ENCODE measurements at regions not wholly inside any gene's neighbourhood (a gene's known extent, or its start where the extent isn't known, plus 50 kb on each side); places are given as distances from the start of the nearest gene placed in this dataset.

- no peaks in the 10 kb centered on the region for H3K36me3 Mint-ChIP-seq (ENCODE audit: low read depth)
- no peak overlapping the region for H3K27ac Mint-ChIP-seq
- DNase-seq = no peak
- H3K4me3 Mint-ChIP-seq = no peak overlapping the region
- H3K9me3 Mint-ChIP-seq = no peaks in the 10 kb centered on the region
- intact Hi-C loops (cut with micrococcal nuclease) = no loop called here
- no peaks in the 10 kb centered on the region for H3K4me1 Mint-ChIP-seq
- H3K27me3 Mint-ChIP-seq = no peaks in the 10 kb centered on the region
Measured at GRCh38 chr12:88658009-88658408, 77.7 kb upstream of the KITLG start.

GRCh38 chr12:88650715-88651114 is 70.4 kb upstream of the KITLG start:
- Mint-ChIP-seq H3K36me3 (ENCODE audit: low read depth) (no peaks in the 10 kb centered on the region), H3K4me3 (no peak overlapping the region), H3K4me1 (no peaks in the 10 kb centered on the region), H3K27me3 (no peaks in the 10 kb centered on the region), H3K9me3 (no peaks in the 10 kb centered on the region), H3K27ac (no peak overlapping the region)
- no peak for DNase-seq
- intact Hi-C loops (cut with micrococcal nuclease) = no loop called here

GRCh38 chr12:88648625-88649024 is 68.4 kb upstream of the KITLG start:
- H3K27me3 Mint-ChIP-seq = no peaks in the 10 kb centered on the region
- no peak overlapping the region for H3K4me3 Mint-ChIP-seq
- H3K4me1 Mint-ChIP-seq = no peaks in the 10 kb centered on the region
- intact Hi-C loops (cut with micrococcal nuclease) = no loop called here
- H3K27ac Mint-ChIP-seq = no peak overlapping the region
- DNase-seq = no peak
- no peaks in the 10 kb centered on the region for H3K36me3 Mint-ChIP-seq (ENCODE audit: low read depth)
- no peaks in the 10 kb centered on the region for H3K9me3 Mint-ChIP-seq

- Mint-ChIP-seq H3K4me3 (no peak overlapping the region), H3K9me3 (no peaks in the 10 kb centered on the region), H3K27ac (no peak overlapping the region), H3K36me3 (ENCODE audit: low read depth) (no peaks in the 10 kb centered on the region), H3K4me1 (no peaks in the 10 kb centered on the region), H3K27me3 (no peaks in the 10 kb centered on the region)
- DNase-seq = no peak
- intact Hi-C loops (cut with micrococcal nuclease) = no loop called here
Measured at GRCh38 chr12:88646824-88647223, 66.6 kb upstream of the KITLG start.

- Mint-ChIP-seq H3K9me3 (no peaks in the 10 kb centered on the region), H3K27ac (no peak overlapping the region), H3K27me3 (no peaks in the 10 kb centered on the region), H3K4me1 (no peaks in the 10 kb centered on the region), H3K4me3 (no peak overlapping the region), H3K36me3 (ENCODE audit: low read depth) (no peaks in the 10 kb centered on the region)
- intact Hi-C loops (cut with micrococcal nuclease) = no loop called here
- DNase-seq = no peak
Measured at GRCh38 chr12:88645816-88646215, 65.5 kb upstream of the KITLG start.

- H3K36me3 Mint-ChIP-seq (ENCODE audit: low read depth) = no peaks in the 10 kb centered on the region
- intact Hi-C loops (cut with micrococcal nuclease) = no loop called here
- no peaks in the 10 kb centered on the region for H3K9me3 Mint-ChIP-seq
- no peak overlapping the region for H3K4me3 Mint-ChIP-seq
- H3K27me3 Mint-ChIP-seq = no peaks in the 10 kb centered on the region
- no peak for DNase-seq
- no peak overlapping the region for H3K27ac Mint-ChIP-seq
- no peaks in the 10 kb centered on the region for H3K4me1 Mint-ChIP-seq
Measured at GRCh38 chr12:88644946-88645702, 64.9 kb upstream of the KITLG start.

GRCh38 chr12:88643685-88644084 is 63.4 kb upstream of the KITLG start:
- no peak overlapping the region for H3K4me3 Mint-ChIP-seq
- no peak overlapping the region for H3K27ac Mint-ChIP-seq
- DNase-seq = no peak
- intact Hi-C loops (cut with micrococcal nuclease) = no loop called here
- no peaks in the 10 kb centered on the region for H3K4me1 Mint-ChIP-seq
- H3K9me3 Mint-ChIP-seq = no peaks in the 10 kb centered on the region
- peaks cover 1% of the 10 kb centered on the region for H3K27me3 Mint-ChIP-seq
- no peaks in the 10 kb centered on the region for H3K36me3 Mint-ChIP-seq (ENCODE audit: low read depth)

GRCh38 chr12:88642675-88643431 is 62.6 kb upstream of the KITLG start:
- DNase-seq = no peak
- no peak overlapping the region for H3K4me3 Mint-ChIP-seq
- H3K27me3 Mint-ChIP-seq = peaks cover 1% of the 10 kb centered on the region
- H3K36me3 Mint-ChIP-seq (ENCODE audit: low read depth) = no peaks in the 10 kb centered on the region
- intact Hi-C loops (cut with micrococcal nuclease) = no loop called here
- no peaks in the 10 kb centered on the region for H3K4me1 Mint-ChIP-seq
- no peak overlapping the region for H3K27ac Mint-ChIP-seq
- H3K9me3 Mint-ChIP-seq = no peaks in the 10 kb centered on the region

GRCh38 chr12:88638966-88639760 is 58.9 kb upstream of the KITLG start:
- Mint-ChIP-seq H3K4me3 (no peak overlapping the region), H3K9me3 (no peaks in the 10 kb centered on the region), H3K27me3 (peaks cover 1% of the 10 kb centered on the region), H3K27ac (no peak overlapping the region), H3K36me3 (ENCODE audit: low read depth) (no peaks in the 10 kb centered on the region), H3K4me1 (no peaks in the 10 kb centered on the region)
- DNase-seq = no peak
- intact Hi-C loops (cut with micrococcal nuclease) = no loop called here

- intact Hi-C loops (cut with micrococcal nuclease) = no loop called here
- no peak overlapping the region for H3K4me3 Mint-ChIP-seq
- no peak for DNase-seq
- H3K27me3 Mint-ChIP-seq = peaks cover 1% of the 10 kb centered on the region
- H3K4me1 Mint-ChIP-seq = no peaks in the 10 kb centered on the region
- no peaks in the 10 kb centered on the region for H3K36me3 Mint-ChIP-seq (ENCODE audit: low read depth)
- H3K9me3 Mint-ChIP-seq = no peaks in the 10 kb centered on the region
- no peak overlapping the region for H3K27ac Mint-ChIP-seq
Measured at GRCh38 chr12:88638388-88638787, 58.1 kb upstream of the KITLG start.

- intact Hi-C loops (cut with micrococcal nuclease) = no loop called here
- Mint-ChIP-seq H3K9me3 (no peaks in the 10 kb centered on the region), H3K4me1 (no peaks in the 10 kb centered on the region), H3K27ac (no peak overlapping the region), H3K36me3 (ENCODE audit: low read depth) (no peaks in the 10 kb centered on the region), H3K4me3 (no peak overlapping the region), H3K27me3 (no peaks in the 10 kb centered on the region)
- DNase-seq = no peak
Measured at GRCh38 chr12:88634008-88634407, 53.7 kb upstream of the KITLG start.

GRCh38 chr12:88633312-88633711 is 53.0 kb upstream of the KITLG start:
- DNase-seq = no peak
- no peak overlapping the region for H3K27ac Mint-ChIP-seq
- no peaks in the 10 kb centered on the region for H3K4me1 Mint-ChIP-seq
- no peaks in the 10 kb centered on the region for H3K27me3 Mint-ChIP-seq
- intact Hi-C loops (cut with micrococcal nuclease) = no loop called here
- no peaks in the 10 kb centered on the region for H3K9me3 Mint-ChIP-seq
- H3K4me3 Mint-ChIP-seq = no peak overlapping the region
- H3K36me3 Mint-ChIP-seq (ENCODE audit: low read depth) = no peaks in the 10 kb centered on the region

- no peak overlapping the region for H3K4me3 Mint-ChIP-seq
- no peak for DNase-seq
- no peaks in the 10 kb centered on the region for H3K9me3 Mint-ChIP-seq
- no peaks in the 10 kb centered on the region for H3K27me3 Mint-ChIP-seq
- H3K36me3 Mint-ChIP-seq (ENCODE audit: low read depth) = no peaks in the 10 kb centered on the region
- no peak overlapping the region for H3K27ac Mint-ChIP-seq
- intact Hi-C loops (cut with micrococcal nuclease) = no loop called here
- H3K4me1 Mint-ChIP-seq = no peaks in the 10 kb centered on the region
Measured at GRCh38 chr12:88630561-88630960, 50.3 kb upstream of the KITLG start.
